H1 (cell line): ENCODE measurements at regions not wholly inside any gene's neighbourhood (a gene's known extent, or its start where the extent isn't known, plus 50 kb on each side); places are given as distances from the start of the nearest gene placed in this dataset.

ENCODE experiments used
- GABPA ChIP-seq: IDR thresholded peaks from 2 replicates; pipeline ENCODE4 v1.6.1; 2011; ENCODE audit warnings: mild to moderate bottlenecking, low read length, moderate library complexity, borderline replicate concordance; ENCODE audit not compliant: insufficient read depth
- TF ChIP-seq, protein P1 (sequence below): fragments of 300-600 bp; sonication (generic); IDR thresholded peaks from 2 replicates; pipeline ENCODE4 v1.7.1; 2012; ENCODE audit warnings: low read length, moderate library complexity, mild to moderate bottlenecking, inconsistent platforms; ENCODE audit not compliant: insufficient replicate concordance

GRCh38 chr13:78022164-78022877 is 103.7 kb upstream of the EDNRB start (continued):
- TF ChIP-seq, protein P1, sequence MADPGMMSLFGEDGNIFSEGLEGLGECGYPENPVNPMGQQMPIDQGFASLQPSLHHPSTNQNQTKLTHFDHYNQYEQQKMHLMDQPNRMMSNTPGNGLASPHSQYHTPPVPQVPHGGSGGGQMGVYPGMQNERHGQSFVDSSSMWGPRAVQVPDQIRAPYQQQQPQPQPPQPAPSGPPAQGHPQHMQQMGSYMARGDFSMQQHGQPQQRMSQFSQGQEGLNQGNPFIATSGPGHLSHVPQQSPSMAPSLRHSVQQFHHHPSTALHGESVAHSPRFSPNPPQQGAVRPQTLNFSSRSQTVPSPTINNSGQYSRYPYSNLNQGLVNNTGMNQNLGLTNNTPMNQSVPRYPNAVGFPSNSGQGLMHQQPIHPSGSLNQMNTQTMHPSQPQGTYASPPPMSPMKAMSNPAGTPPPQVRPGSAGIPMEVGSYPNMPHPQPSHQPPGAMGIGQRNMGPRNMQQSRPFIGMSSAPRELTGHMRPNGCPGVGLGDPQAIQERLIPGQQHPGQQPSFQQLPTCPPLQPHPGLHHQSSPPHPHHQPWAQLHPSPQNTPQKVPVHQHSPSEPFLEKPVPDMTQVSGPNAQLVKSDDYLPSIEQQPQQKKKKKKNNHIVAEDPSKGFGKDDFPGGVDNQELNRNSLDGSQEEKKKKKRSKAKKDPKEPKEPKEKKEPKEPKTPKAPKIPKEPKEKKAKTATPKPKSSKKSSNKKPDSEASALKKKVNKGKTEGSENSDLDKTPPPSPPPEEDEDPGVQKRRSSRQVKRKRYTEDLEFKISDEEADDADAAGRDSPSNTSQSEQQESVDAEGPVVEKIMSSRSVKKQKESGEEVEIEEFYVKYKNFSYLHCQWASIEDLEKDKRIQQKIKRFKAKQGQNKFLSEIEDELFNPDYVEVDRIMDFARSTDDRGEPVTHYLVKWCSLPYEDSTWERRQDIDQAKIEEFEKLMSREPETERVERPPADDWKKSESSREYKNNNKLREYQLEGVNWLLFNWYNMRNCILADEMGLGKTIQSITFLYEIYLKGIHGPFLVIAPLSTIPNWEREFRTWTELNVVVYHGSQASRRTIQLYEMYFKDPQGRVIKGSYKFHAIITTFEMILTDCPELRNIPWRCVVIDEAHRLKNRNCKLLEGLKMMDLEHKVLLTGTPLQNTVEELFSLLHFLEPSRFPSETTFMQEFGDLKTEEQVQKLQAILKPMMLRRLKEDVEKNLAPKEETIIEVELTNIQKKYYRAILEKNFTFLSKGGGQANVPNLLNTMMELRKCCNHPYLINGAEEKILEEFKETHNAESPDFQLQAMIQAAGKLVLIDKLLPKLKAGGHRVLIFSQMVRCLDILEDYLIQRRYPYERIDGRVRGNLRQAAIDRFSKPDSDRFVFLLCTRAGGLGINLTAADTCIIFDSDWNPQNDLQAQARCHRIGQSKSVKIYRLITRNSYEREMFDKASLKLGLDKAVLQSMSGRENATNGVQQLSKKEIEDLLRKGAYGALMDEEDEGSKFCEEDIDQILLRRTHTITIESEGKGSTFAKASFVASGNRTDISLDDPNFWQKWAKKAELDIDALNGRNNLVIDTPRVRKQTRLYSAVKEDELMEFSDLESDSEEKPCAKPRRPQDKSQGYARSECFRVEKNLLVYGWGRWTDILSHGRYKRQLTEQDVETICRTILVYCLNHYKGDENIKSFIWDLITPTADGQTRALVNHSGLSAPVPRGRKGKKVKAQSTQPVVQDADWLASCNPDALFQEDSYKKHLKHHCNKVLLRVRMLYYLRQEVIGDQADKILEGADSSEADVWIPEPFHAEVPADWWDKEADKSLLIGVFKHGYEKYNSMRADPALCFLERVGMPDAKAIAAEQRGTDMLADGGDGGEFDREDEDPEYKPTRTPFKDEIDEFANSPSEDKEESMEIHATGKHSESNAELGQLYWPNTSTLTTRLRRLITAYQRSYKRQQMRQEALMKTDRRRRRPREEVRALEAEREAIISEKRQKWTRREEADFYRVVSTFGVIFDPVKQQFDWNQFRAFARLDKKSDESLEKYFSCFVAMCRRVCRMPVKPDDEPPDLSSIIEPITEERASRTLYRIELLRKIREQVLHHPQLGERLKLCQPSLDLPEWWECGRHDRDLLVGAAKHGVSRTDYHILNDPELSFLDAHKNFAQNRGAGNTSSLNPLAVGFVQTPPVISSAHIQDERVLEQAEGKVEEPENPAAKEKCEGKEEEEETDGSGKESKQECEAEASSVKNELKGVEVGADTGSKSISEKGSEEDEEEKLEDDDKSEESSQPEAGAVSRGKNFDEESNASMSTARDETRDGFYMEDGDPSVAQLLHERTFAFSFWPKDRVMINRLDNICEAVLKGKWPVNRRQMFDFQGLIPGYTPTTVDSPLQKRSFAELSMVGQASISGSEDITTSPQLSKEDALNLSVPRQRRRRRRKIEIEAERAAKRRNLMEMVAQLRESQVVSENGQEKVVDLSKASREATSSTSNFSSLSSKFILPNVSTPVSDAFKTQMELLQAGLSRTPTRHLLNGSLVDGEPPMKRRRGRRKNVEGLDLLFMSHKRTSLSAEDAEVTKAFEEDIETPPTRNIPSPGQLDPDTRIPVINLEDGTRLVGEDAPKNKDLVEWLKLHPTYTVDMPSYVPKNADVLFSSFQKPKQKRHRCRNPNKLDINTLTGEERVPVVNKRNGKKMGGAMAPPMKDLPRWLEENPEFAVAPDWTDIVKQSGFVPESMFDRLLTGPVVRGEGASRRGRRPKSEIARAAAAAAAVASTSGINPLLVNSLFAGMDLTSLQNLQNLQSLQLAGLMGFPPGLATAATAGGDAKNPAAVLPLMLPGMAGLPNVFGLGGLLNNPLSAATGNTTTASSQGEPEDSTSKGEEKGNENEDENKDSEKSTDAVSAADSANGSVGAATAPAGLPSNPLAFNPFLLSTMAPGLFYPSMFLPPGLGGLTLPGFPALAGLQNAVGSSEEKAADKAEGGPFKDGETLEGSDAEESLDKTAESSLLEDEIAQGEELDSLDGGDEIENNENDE, result no peak
- TF ChIP-seq GABPA, result no peak
